Uterus (tissue), 2 donors: ENCODE measurements at regions not wholly inside any gene's neighbourhood (a gene's known extent, or its start where the extent isn't known, plus 50 kb on each side); places are given as distances from the start of the nearest gene placed in this dataset.

ENCODE experiments used
- CTCF ChIP-seq, 4 experiments: fragments of 200-600 bp in 2 of 4; fragments of 450-650 bp in 2 of 4; sonication (generic) in 2 of 4; IDR thresholded peaks; one replicate each; pipeline ENCODE4 v1.5.1; 2016 to 2019; ENCODE audit warnings: antibody characterized with exemption in 4 of 4, mild to moderate bottlenecking in 2 of 4, moderate library complexity in 1 of 4
- POLR2A ChIP-seq, 2 donors: fragments of 450-650 bp; IDR thresholded peaks; one replicate each; pipeline ENCODE4 v1.6.1; 2016; ENCODE audit warnings: antibody characterized with exemption in 2 of 2, mild to moderate bottlenecking in 1 of 2, moderate library complexity in 1 of 2

- no peak for TF ChIP-seq CTCF (IDR thresholded peaks at IDR 0.05)
- no peak for TF ChIP-seq POLR2A (IDR thresholded peaks at IDR 0.05)
Measured at GRCh38 chr10:4704034-4704545, 121.9 kb upstream of the AKR1E2 start.
